Smooth muscle cell (in vitro differentiated cells): ENCODE measurements at regions not wholly inside any gene's neighbourhood (a gene's known extent, or its start where the extent isn't known, plus 50 kb on each side); places are given as distances from the start of the nearest gene placed in this dataset.

ENCODE experiments used
- DNase-seq: peaks from one replicate; lab custom pipeline; 2025; ENCODE audit not compliant: unreplicated experiment; lab: John Stamatoyannopoulos, UW
- H2AFZ ChIP-seq: fragments of 200-600 bp; sonication (generic); 2 replicates; pipeline ENCODE4 v1.6.0; 2016; ENCODE audit warnings: antibody characterized with exemption, low read depth, mild to moderate bottlenecking
- H3F3A ChIP-seq: fragments of 200-600 bp; sonication (generic); 2 replicates; pipeline ENCODE4 v1.6.0; 2017; ENCODE audit warnings: antibody characterized with exemption, low read depth
- H3K27ac ChIP-seq: fragments of 200-600 bp; sonication (generic); 2 replicates; pipeline ENCODE4 v1.5.1; 2016; ENCODE audit warnings: low read depth, mild to moderate bottlenecking
- H3K27me3 ChIP-seq: fragments of 200-600 bp; sonication (generic); 2 replicates; pipeline ENCODE4 v1.6.1; 2016; ENCODE audit warnings: low read depth, mild to moderate bottlenecking
- H3K36me3 ChIP-seq: fragments of 200-600 bp; sonication (generic); 2 replicates; pipeline ENCODE4 v1.5.1; 2016; ENCODE audit warnings: low read depth
- H3K4me1 ChIP-seq: fragments of 200-600 bp; sonication (generic); 2 replicates; pipeline ENCODE4 v1.5.1; 2016; ENCODE audit warnings: low read depth
- H3K4me2 ChIP-seq: fragments of 200-600 bp; sonication (generic); 2 replicates; pipeline ENCODE4 v1.6.0; 2016; ENCODE audit warnings: mild to moderate bottlenecking
- H3K4me3 ChIP-seq: fragments of 200-600 bp; sonication (generic); 2 replicates; pipeline ENCODE4 v1.5.1; 2016; ENCODE audit warnings: mild to moderate bottlenecking
- H3K79me2 ChIP-seq: fragments of 200-600 bp; sonication (generic); 2 replicates; pipeline ENCODE4 v1.6.0; 2016; ENCODE audit warnings: low read depth, mild to moderate bottlenecking
- H3K9ac ChIP-seq: fragments of 200-600 bp; sonication (generic); 2 replicates; pipeline ENCODE4 v1.6.0; 2016; ENCODE audit warnings: low read depth
- H3K9me3 ChIP-seq: fragments of 200-600 bp; sonication (generic); replicated peaks from 2 replicates; pipeline ENCODE4 v1.5.1; 2016; ENCODE audit warnings: low read depth
- H4K20me1 ChIP-seq: fragments of 200-600 bp; sonication (generic); 2 replicates; pipeline ENCODE4 v1.6.0; 2016; ENCODE audit warnings: low read depth
- WGBS: methylation state at CpG from one replicate; pipeline ENCODE4 v1.1.7; 2016; ENCODE audit warnings: low lambda C conversion rate; 5-methylcytosine and 5-hydroxymethylcytosine counted together
- TF ChIP-seq, protein P1 (sequence below): fragments of 200-600 bp; sonication (generic); IDR thresholded peaks from 2 replicates; pipeline ENCODE4 v1.5.1; 2017; ENCODE audit warnings: borderline replicate concordance, mild to moderate bottlenecking, antibody characterized with exemption; ENCODE audit not compliant: insufficient read depth, poor library complexity, severe bottlenecking

DNA sequence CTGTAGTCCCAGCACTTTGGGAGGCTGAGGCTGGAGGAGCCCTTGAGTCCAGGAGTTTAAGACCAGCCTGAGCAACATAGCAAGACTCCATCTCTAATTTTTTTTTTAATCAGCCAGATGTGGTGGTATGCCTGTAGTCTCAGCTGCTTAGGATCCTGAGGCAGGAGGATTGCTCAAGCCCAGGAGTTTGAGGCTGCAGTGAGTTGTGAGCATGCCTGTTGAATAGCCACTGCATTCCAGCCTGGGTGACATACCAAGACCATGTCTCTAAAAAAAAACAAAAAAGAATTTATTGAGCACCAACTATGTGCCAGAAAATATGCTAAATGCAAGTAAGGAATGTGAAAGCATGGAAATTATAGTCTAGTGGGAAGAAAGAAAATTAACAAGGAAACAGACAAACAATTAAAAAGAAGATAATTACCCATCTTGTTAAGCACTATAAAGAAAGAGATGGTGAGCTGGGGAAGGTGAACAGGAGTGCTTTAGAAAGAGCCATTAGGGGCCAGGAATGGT lies 104.0 kb upstream of the ZNF678 start:
- TF ChIP-seq, protein P1, sequence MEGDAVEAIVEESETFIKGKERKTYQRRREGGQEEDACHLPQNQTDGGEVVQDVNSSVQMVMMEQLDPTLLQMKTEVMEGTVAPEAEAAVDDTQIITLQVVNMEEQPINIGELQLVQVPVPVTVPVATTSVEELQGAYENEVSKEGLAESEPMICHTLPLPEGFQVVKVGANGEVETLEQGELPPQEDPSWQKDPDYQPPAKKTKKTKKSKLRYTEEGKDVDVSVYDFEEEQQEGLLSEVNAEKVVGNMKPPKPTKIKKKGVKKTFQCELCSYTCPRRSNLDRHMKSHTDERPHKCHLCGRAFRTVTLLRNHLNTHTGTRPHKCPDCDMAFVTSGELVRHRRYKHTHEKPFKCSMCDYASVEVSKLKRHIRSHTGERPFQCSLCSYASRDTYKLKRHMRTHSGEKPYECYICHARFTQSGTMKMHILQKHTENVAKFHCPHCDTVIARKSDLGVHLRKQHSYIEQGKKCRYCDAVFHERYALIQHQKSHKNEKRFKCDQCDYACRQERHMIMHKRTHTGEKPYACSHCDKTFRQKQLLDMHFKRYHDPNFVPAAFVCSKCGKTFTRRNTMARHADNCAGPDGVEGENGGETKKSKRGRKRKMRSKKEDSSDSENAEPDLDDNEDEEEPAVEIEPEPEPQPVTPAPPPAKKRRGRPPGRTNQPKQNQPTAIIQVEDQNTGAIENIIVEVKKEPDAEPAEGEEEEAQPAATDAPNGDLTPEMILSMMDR: no peak
- no peak overlapping the region for H3K9ac ChIP-seq
- H3K4me1 ChIP-seq: no peaks in the 10 kb centered on the region
- H2AFZ ChIP-seq: no peak overlapping the region
- no peaks in the 10 kb centered on the region for H3K79me2 ChIP-seq
- no peak overlapping the region for H3K4me3 ChIP-seq
- peaks cover 3% of the 10 kb centered on the region for H3K27me3 ChIP-seq
- H3K4me2 ChIP-seq: no peak overlapping the region
- H3K27ac ChIP-seq: no peak overlapping the region
- no peaks in the 10 kb centered on the region for H3K36me3 ChIP-seq
- DNase-seq: no peak
- H3F3A ChIP-seq: no peaks in the 10 kb centered on the region
- H3K9me3 ChIP-seq: no peaks in the 10 kb centered on the region
- no peaks in the 10 kb centered on the region for H4K20me1 ChIP-seq

DNA sequence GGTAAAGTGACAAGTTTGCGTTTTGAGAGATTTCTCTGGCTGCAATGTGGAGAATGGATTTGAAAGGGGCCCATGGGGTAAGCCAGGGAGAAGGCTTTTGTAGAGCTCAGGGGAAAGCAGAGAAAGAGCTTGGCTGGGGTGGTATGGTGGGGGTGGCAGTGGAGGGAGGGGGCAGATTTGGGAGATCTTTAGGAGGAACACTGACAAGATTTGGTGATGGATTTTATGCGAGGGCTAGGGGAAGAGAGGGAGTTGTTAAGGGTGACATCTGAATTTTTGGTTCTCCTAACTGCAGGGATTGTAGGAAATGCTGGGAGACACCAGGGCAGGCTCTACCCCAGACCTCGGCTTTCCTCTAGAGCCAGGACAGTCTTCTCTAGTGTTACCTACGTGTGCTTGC lies 108.7 kb upstream of the ZNF678 start:
- Histone ChIP-seq H3K4me3 (no peak overlapping the region), H3K9me3 (no peaks in the 10 kb centered on the region), H3K4me1 (no peaks in the 10 kb centered on the region), H3K27ac (no peak overlapping the region), H3K36me3 (no peaks in the 10 kb centered on the region), H3K4me2 (no peak overlapping the region), H3K27me3 (peaks cover 8% of the 10 kb centered on the region), H3K79me2 (no peaks in the 10 kb centered on the region), H2AFZ (no peak overlapping the region), H3K9ac (no peak overlapping the region), H3F3A (no peaks in the 10 kb centered on the region), H4K20me1 (no peaks in the 10 kb centered on the region)
- TF ChIP-seq, protein P1: no peak
- DNase-seq: no peak
- WGBS: 90% methylated on average over 4 of the region's 4 CpGs

DNA sequence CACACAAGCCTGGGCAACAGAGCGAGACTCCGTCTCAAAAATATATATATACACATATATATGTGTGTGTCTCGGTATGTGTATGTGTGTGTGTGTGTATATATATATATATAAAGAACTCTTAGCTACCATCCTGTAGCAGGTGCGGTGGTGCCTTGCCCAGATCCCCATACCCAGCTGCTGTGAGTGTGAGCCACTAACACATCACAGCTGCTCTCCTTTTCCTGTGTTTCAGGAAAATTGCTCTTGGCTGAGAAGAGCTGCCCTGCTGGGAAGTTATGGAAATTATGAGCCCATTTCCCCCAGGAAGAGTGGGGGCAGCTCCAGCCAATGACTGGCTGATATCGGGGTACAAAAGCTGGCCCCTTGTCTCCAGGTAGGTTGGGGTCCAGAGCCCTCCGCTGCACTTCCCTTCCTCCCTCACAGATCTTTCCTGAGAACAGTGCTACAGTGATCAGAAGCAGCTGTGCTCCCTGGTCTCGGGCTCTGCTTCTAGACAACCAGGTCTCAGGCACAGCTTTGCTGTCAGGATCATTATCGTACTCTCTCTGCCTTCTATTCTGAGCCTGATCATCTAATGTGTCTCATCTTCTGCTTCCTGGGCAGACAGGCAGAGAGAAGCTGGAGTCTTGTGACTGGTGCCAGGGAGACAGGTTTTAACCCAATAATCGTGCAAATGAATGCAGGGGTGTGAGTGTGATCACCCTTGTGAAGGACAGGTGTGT lies 109.6 kb upstream of the ZNF678 start:
- H3K9ac ChIP-seq: no peak overlapping the region
- no peak overlapping the region for H3K27ac ChIP-seq
- no peaks in the 10 kb centered on the region for H3K36me3 ChIP-seq
- H3K4me1 ChIP-seq: no peaks in the 10 kb centered on the region
- no peak overlapping the region for H3K4me3 ChIP-seq
- TF ChIP-seq, protein P1: no peak
- no peak for DNase-seq
- no peaks in the 10 kb centered on the region for H4K20me1 ChIP-seq
- no peaks in the 10 kb centered on the region for H3K9me3 ChIP-seq
- 83% methylated on average over 9 of the region's 9 CpGs for WGBS
- H3F3A ChIP-seq: no peaks in the 10 kb centered on the region
- H3K79me2 ChIP-seq: no peaks in the 10 kb centered on the region
- H3K27me3 ChIP-seq: peaks cover 8% of the 10 kb centered on the region
- H3K4me2 ChIP-seq: no peak overlapping the region
- H2AFZ ChIP-seq: no peak overlapping the region

DNA sequence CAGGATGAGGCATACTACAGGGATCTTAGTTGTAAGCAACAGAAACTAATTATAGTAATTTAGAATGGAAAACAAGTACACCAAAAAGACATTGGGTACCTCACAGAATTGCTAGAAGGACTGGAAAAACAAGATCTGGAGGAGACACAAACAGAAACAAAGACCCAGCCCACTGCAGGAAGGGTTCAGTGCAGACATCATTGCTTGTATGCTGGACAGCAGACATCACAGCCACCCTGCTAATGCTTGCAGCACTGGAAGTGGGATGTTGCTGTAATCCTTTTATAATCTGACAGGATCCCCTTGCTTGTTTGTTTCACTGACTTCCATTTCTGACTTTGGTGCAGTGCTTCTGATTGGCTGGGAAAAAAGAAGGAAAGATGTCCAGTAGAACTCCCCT lies 111.4 kb upstream of the ZNF678 start:
- no peak overlapping the region for H3K4me2 ChIP-seq
- H3K4me3 ChIP-seq: no peak overlapping the region
- H3K79me2 ChIP-seq: no peaks in the 10 kb centered on the region
- TF ChIP-seq, protein P1: no peak
- no peak overlapping the region for H3K9ac ChIP-seq
- H3K4me1 ChIP-seq: no peaks in the 10 kb centered on the region
- H3K27me3 ChIP-seq: peaks cover 8% of the 10 kb centered on the region
- H3K27ac ChIP-seq: no peak overlapping the region
- no peaks in the 10 kb centered on the region for H3K9me3 ChIP-seq
- no peaks in the 10 kb centered on the region for H4K20me1 ChIP-seq
- no peak for DNase-seq
- H3F3A ChIP-seq: no peaks in the 10 kb centered on the region
- no peaks in the 10 kb centered on the region for H3K36me3 ChIP-seq
- H2AFZ ChIP-seq: no peak overlapping the region
